Spleen (tissue), 11 donors: ENCODE measurements at regions not wholly inside any gene's neighbourhood (a gene's known extent, or its start where the extent isn't known, plus 50 kb on each side); places are given as distances from the start of the nearest gene placed in this dataset.

ENCODE experiments used
- DNase-seq: peaks from one replicate; pipeline ENCODE4 v3.0.0-alpha.2; 2020
- H3K27ac ChIP-seq, 8 donors: fragments of 200-600 bp; sonication (generic) in 7 of 8; 1 replicate in 4 of 8; 2 replicates in 4 of 8; pipeline versions ENCODE4 v1.5.0 to v1.8.0; 2016 to 2021; ENCODE audit warnings: inconsistent platforms in 4 of 8, mild to moderate bottlenecking in 4 of 8, moderate library complexity in 1 of 8
- H3K27me3 ChIP-seq, 7 donors: fragments of 200-600 bp; sonication (generic) in 6 of 7; replicated peaks in 1 of 7; 1 replicate in 4 of 7; 2 replicates in 3 of 7; pipeline versions ENCODE4 v1.5.0 to v1.8.0; 2016 to 2021; ENCODE audit warnings: inconsistent platforms in 3 of 7, mild to moderate bottlenecking in 1 of 7
- H3K36me3 ChIP-seq, 6 donors: fragments of 200-600 bp; sonication (generic) in 5 of 6; 1 replicate in 4 of 6; 2 replicates in 2 of 6; pipeline versions ENCODE4 v1.5.0 to v1.8.0; 2016 to 2021; ENCODE audit warnings: inconsistent platforms in 2 of 6
- H3K4me1 ChIP-seq, 6 donors: fragments of 200-600 bp; sonication (generic) in 5 of 6; 1 replicate in 3 of 6; 2 replicates in 3 of 6; pipeline versions ENCODE4 v1.5.0 to v1.8.0; 2016 to 2021; ENCODE audit warnings: inconsistent platforms in 3 of 6
- H3K4me3 ChIP-seq, 8 donors: fragments of 200-600 bp; sonication (generic) in 7 of 8; 1 replicate in 4 of 8; 2 replicates in 4 of 8; pipeline versions ENCODE4 v1.5.0 to v1.8.0; 2016 to 2021; ENCODE audit warnings: inconsistent platforms in 4 of 8, mild to moderate bottlenecking in 4 of 8, moderate library complexity in 2 of 8
- H3K9me3 ChIP-seq, 8 donors: fragments of 200-600 bp; sonication (generic) in 7 of 8; 1 replicate in 4 of 8; 2 replicates in 4 of 8; pipeline versions ENCODE4 v1.5.0 to v1.8.0; 2016 to 2021; ENCODE audit warnings: inconsistent platforms in 4 of 8
- POLR2A ChIP-seq, 3 donors: fragments of 450-650 bp; IDR thresholded peaks; one replicate each; pipeline ENCODE4 v1.5.1; 2017; ENCODE audit warnings: antibody characterized with exemption in 3 of 3, mild to moderate bottlenecking in 1 of 3
- POLR2AphosphoS5 ChIP-seq, 3 donors: sonication (generic); formaldehyde crosslinking; IDR thresholded peaks; one replicate each; pipeline ENCODE4 v1.5.1; 2017; ENCODE audit warnings: antibody characterized with exemption in 3 of 3
- WGBS, 5 donors: extraction: QIAGEN DNeasy Blood & Tissue Kit in 3 of 5; methylation state at CpG; one replicate each; pipeline versions ENCODE4 v1.1.5 to v1.1.7; 2013 to 2018; 5-methylcytosine and 5-hydroxymethylcytosine counted together
- intact Hi-C: fragments of 100-400 bp; cut with DNase I; formaldehyde crosslinking; loops from one replicate; pipeline ENCODE4 v1.15.0; 2023; ENCODE audit warnings: low total_unique reads
- TF ChIP-seq, protein P1 (sequence below), 11 experiments: fragments of 200-600 bp in 7 of 11; fragments of 450-650 bp in 4 of 11; sonication (generic) in 4 of 11; IDR thresholded peaks in 8 of 11; conservative IDR thresholded peaks in 3 of 11; 1 replicate in 7 of 11; 2 replicates in 4 of 11; pipeline versions ENCODE4 v1.4.0 to v1.8.0; 2016 to 2021; ENCODE audit warnings: antibody characterized with exemption in 11 of 11, inconsistent platforms in 4 of 11, mild to moderate bottlenecking in 1 of 11
- donor health status: healthy with polysubstance abuse.
- donor health status: DM: no; HTN: no; CAD: no; lungs with moderate emphysema.
- donor health status: DM: no; HTN: no; CAD: no.
- donor health status: Bipolar disorder and iron deficiency.
- donor health status: healthy.
- donor health status: DM: no; HTN: no; CAD: no.
- donor health status: DM: yes; HTN: yes; CAD: no.

- no peak for DNase-seq
- Histone ChIP-seq H3K4me3 (no peak overlapping the region), H3K36me3 (no peaks in the 10 kb centered on the region), H3K27me3 (no peaks in the 10 kb centered on the region), H3K27ac (no peak overlapping the region), H3K9me3 (no peaks in the 10 kb centered on the region), H3K4me1 (no peaks in the 10 kb centered on the region)
- intact Hi-C loops = no loop called here
- TF ChIP-seq, protein P1, sequence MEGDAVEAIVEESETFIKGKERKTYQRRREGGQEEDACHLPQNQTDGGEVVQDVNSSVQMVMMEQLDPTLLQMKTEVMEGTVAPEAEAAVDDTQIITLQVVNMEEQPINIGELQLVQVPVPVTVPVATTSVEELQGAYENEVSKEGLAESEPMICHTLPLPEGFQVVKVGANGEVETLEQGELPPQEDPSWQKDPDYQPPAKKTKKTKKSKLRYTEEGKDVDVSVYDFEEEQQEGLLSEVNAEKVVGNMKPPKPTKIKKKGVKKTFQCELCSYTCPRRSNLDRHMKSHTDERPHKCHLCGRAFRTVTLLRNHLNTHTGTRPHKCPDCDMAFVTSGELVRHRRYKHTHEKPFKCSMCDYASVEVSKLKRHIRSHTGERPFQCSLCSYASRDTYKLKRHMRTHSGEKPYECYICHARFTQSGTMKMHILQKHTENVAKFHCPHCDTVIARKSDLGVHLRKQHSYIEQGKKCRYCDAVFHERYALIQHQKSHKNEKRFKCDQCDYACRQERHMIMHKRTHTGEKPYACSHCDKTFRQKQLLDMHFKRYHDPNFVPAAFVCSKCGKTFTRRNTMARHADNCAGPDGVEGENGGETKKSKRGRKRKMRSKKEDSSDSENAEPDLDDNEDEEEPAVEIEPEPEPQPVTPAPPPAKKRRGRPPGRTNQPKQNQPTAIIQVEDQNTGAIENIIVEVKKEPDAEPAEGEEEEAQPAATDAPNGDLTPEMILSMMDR (IDR thresholded peaks at IDR 0.05 in 8 of 11, conservative IDR thresholded peaks at IDR 0.05 in 3 of 11) = no peak
- TF ChIP-seq POLR2A (IDR thresholded peaks at IDR 0.05) = no peak
- no peak for TF ChIP-seq POLR2AphosphoS5 (IDR thresholded peaks at IDR 0.05)
- 57 to 63% (median 57%) methylated on average over 2 of the region's 2 CpGs for WGBS, 5 donors
Observed at GRCh38 chr3:182405759-182406158, 387.5 kb upstream of the ATP11B start.

- no peak for DNase-seq
- no peak overlapping the region for H3K27ac ChIP-seq
- no peaks in the 10 kb centered on the region for H3K27me3 ChIP-seq
- 80 to 86% (median 85%) methylated on average over 4 of the region's 4 CpGs for WGBS, 5 donors
- H3K4me1 ChIP-seq = no peaks in the 10 kb centered on the region
- H3K9me3 ChIP-seq = no peaks in the 10 kb centered on the region
- TF ChIP-seq, protein P1 (IDR thresholded peaks at IDR 0.05 in 8 of 11, conservative IDR thresholded peaks at IDR 0.05 in 3 of 11) = no peak
- TF ChIP-seq POLR2AphosphoS5 (IDR thresholded peaks at IDR 0.05) (no peak), POLR2A (IDR thresholded peaks at IDR 0.05) (no peak)
- intact Hi-C loops = no loop called here
- H3K36me3 ChIP-seq = no peaks in the 10 kb centered on the region
- H3K4me3 ChIP-seq = no peak overlapping the region
Observed at GRCh38 chr3:182406786-182407185, 386.5 kb upstream of the ATP11B start.

GRCh38 chr3:182410051-182410450, 383.3 kb upstream of the ATP11B start:
- no peak for DNase-seq
- Histone ChIP-seq H3K27me3 (no peaks in the 10 kb centered on the region), H3K4me1 (no peaks in the 10 kb centered on the region), H3K9me3 (no peaks in the 10 kb centered on the region), H3K27ac (no peak overlapping the region), H3K36me3 (no peaks in the 10 kb centered on the region), H3K4me3 (no peak overlapping the region)
- intact Hi-C loops = no loop called here
- WGBS, 5 donors = 65 to 82% (median 76%) methylated on average over 5 of the region's 5 CpGs
- TF ChIP-seq POLR2A (IDR thresholded peaks at IDR 0.05) (no peak), POLR2AphosphoS5 (IDR thresholded peaks at IDR 0.05) (no peak)
- TF ChIP-seq, protein P1 (IDR thresholded peaks at IDR 0.05 in 8 of 11, conservative IDR thresholded peaks at IDR 0.05 in 3 of 11) = no peak

- no peaks in the 10 kb centered on the region for H3K9me3 ChIP-seq
- WGBS, 5 donors = 25 to 42% (median 30%) methylated on average over 2 of the region's 2 CpGs
- TF ChIP-seq, protein P1 (IDR thresholded peaks at IDR 0.05 in 8 of 11, conservative IDR thresholded peaks at IDR 0.05 in 3 of 11) = no peak
- TF ChIP-seq POLR2A (IDR thresholded peaks at IDR 0.05) (no peak), POLR2AphosphoS5 (IDR thresholded peaks at IDR 0.05) (no peak)
- H3K27me3 ChIP-seq = no peaks in the 10 kb centered on the region
- no peak for DNase-seq
- H3K36me3 ChIP-seq = no peaks in the 10 kb centered on the region
- H3K27ac ChIP-seq = no peak overlapping the region
- intact Hi-C loops = no loop called here
- no peaks in the 10 kb centered on the region for H3K4me1 ChIP-seq
- no peak overlapping the region for H3K4me3 ChIP-seq
Observed at GRCh38 chr3:182412066-182412465, 381.2 kb upstream of the ATP11B start.
